ENCODE measurements at regions not wholly inside any gene's neighbourhood (a gene's known extent, or its start where the extent isn't known, plus 50 kb on each side); places are given as distances from the start of the nearest gene placed in this dataset.

DNA sequence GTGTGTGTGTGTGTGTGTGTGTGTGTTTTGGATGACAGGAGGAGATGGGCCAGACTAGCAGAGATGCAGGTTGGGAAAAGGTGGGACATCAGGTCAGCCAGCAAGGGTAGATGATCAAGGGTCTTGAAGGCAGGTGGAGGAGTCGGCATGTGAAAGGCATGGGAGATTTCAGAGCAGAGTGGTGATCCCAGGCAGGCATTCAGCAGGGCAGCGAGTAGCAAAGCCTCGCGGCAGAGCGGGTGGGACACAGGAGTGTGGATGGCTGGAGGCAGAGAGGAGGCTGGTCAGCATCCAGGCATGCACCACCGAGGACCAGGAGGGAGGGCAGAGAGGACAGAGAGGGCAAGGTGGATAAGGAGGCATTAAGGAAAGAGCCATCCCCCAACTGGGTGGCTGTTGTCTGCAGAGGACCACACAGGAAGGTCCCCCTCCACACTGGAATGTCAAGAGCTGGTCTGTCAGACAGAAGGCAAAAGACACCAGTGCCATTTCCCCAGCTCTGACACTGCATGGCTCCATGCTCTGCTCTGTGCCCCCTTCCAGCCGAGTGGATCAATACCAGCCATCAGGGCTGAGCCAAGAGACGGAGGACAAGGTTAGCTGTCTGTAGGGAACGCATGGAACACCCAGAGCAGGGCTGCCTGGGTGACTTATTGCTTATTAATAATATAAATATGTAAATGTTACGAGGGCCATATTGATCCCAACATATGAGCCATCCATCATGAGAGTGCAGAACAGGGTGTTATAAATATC lies 74.8 kb upstream of the RPL38 start:
- TF ChIP-seq, protein P1, sequence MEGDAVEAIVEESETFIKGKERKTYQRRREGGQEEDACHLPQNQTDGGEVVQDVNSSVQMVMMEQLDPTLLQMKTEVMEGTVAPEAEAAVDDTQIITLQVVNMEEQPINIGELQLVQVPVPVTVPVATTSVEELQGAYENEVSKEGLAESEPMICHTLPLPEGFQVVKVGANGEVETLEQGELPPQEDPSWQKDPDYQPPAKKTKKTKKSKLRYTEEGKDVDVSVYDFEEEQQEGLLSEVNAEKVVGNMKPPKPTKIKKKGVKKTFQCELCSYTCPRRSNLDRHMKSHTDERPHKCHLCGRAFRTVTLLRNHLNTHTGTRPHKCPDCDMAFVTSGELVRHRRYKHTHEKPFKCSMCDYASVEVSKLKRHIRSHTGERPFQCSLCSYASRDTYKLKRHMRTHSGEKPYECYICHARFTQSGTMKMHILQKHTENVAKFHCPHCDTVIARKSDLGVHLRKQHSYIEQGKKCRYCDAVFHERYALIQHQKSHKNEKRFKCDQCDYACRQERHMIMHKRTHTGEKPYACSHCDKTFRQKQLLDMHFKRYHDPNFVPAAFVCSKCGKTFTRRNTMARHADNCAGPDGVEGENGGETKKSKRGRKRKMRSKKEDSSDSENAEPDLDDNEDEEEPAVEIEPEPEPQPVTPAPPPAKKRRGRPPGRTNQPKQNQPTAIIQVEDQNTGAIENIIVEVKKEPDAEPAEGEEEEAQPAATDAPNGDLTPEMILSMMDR (IDR thresholded peaks at IDR 0.05): no peak
- TF ChIP-seq POLR2A (IDR thresholded peaks at IDR 0.05) (no peak), POLR2AphosphoS5 (IDR thresholded peaks at IDR 0.05) (no peak), EP300 (IDR thresholded peaks at IDR 0.05; ENCODE audit: low read depth) (no peak)

Data from transverse colon (tissue), 4 donors.